ENCODE measurements at regions not wholly inside any gene's neighbourhood (a gene's known extent, or its start where the extent isn't known, plus 50 kb on each side); places are given as distances from the start of the nearest gene placed in this dataset.

- H3K4me3 ChIP-seq (ENCODE audit: low read depth, low read length), result no peak overlapping the region
- no peaks in the 10 kb centered on the region for H3K36me3 ChIP-seq (ENCODE audit: control insufficient read depth, insufficient read depth, low read length)
- TF ChIP-seq CTCF (IDR thresholded peaks at IDR 0.05; ENCODE audit: insufficient read depth, low read length, severe bottlenecking), result no peak
- no peak for DNase-seq (ENCODE audit: low read depth)
- no peaks in the 10 kb centered on the region for H3K27me3 ChIP-seq (ENCODE audit: control insufficient read depth, insufficient read depth, low read length)
- no peak for FAIRE-seq
Measured at GRCh38 chr2:4964579-4964978, 727.6 kb upstream of the SOX11 start.

- no peaks in the 10 kb centered on the region for H3K36me3 ChIP-seq (ENCODE audit: control insufficient read depth, insufficient read depth, low read length)
- FAIRE-seq (no peak), DNase-seq (ENCODE audit: low read depth) (no peak)
- H3K27me3 ChIP-seq (ENCODE audit: control insufficient read depth, insufficient read depth, low read length), result no peaks in the 10 kb centered on the region
- no peak overlapping the region for H3K4me3 ChIP-seq (ENCODE audit: low read depth, low read length)
- TF ChIP-seq CTCF (IDR thresholded peaks at IDR 0.05; ENCODE audit: insufficient read depth, low read length, severe bottlenecking), result no peak
Measured at GRCh38 chr2:4965556-4966320, 726.4 kb upstream of the SOX11 start.

GRCh38 chr2:4967206-4967605 is 725.0 kb upstream of the SOX11 start:
- no peaks in the 10 kb centered on the region for H3K36me3 ChIP-seq (ENCODE audit: control insufficient read depth, insufficient read depth, low read length)
- TF ChIP-seq CTCF (IDR thresholded peaks at IDR 0.05; ENCODE audit: insufficient read depth, low read length, severe bottlenecking), result no peak
- no peak for FAIRE-seq
- DNase-seq (ENCODE audit: low read depth), result no peak
- no peaks in the 10 kb centered on the region for H3K27me3 ChIP-seq (ENCODE audit: control insufficient read depth, insufficient read depth, low read length)
- no peak overlapping the region for H3K4me3 ChIP-seq (ENCODE audit: low read depth, low read length)

GRCh38 chr2:4972472-4972871 is 719.7 kb upstream of the SOX11 start:
- H3K36me3 ChIP-seq (ENCODE audit: control insufficient read depth, insufficient read depth, low read length), result no peaks in the 10 kb centered on the region
- FAIRE-seq (no peak), DNase-seq (ENCODE audit: low read depth) (no peak)
- TF ChIP-seq CTCF (IDR thresholded peaks at IDR 0.05; ENCODE audit: insufficient read depth, low read length, severe bottlenecking), result no peak
- no peaks in the 10 kb centered on the region for H3K27me3 ChIP-seq (ENCODE audit: control insufficient read depth, insufficient read depth, low read length)
- no peak overlapping the region for H3K4me3 ChIP-seq (ENCODE audit: low read depth, low read length)

GRCh38 chr2:4973354-4973753 is 718.8 kb upstream of the SOX11 start:
- Histone ChIP-seq H3K27me3 (ENCODE audit: control insufficient read depth, insufficient read depth, low read length) (no peaks in the 10 kb centered on the region), H3K36me3 (ENCODE audit: control insufficient read depth, insufficient read depth, low read length) (no peaks in the 10 kb centered on the region), H3K4me3 (ENCODE audit: low read depth, low read length) (no peak overlapping the region)
- TF ChIP-seq CTCF (IDR thresholded peaks at IDR 0.05; ENCODE audit: insufficient read depth, low read length, severe bottlenecking), result no peak
- DNase-seq (ENCODE audit: low read depth) (no peak), FAIRE-seq (no peak)

GRCh38 chr2:4973973-4974372 is 718.2 kb upstream of the SOX11 start:
- FAIRE-seq (no peak), DNase-seq (ENCODE audit: low read depth) (no peak)
- Histone ChIP-seq H3K36me3 (ENCODE audit: control insufficient read depth, insufficient read depth, low read length) (no peaks in the 10 kb centered on the region), H3K4me3 (ENCODE audit: low read depth, low read length) (no peak overlapping the region), H3K27me3 (ENCODE audit: control insufficient read depth, insufficient read depth, low read length) (no peaks in the 10 kb centered on the region)
- no peak for TF ChIP-seq CTCF (IDR thresholded peaks at IDR 0.05; ENCODE audit: insufficient read depth, low read length, severe bottlenecking)
